Calu3 (cell line): ENCODE measurements at regions not wholly inside any gene's neighbourhood (a gene's known extent, or its start where the extent isn't known, plus 50 kb on each side); places are given as distances from the start of the nearest gene placed in this dataset.

Experiments used
- BruUV-seq: library from RNA; stranded (reverse); fragments of 400-500 nt; replicated peaks from 2 replicates; lab custom pipeline; 2021; lab: Mats Ljungman, UMichigan
- CTCF ChIA-PET: fragments of 300-600 bp; sonication (Branson Sonifier 250); formaldehyde crosslinking; loops from one replicate; lab custom pipeline; 2022; ENCODE audit warnings: antibody characterized with exemption; lab: Charles Lee
- DNase-seq: peaks from one replicate; pipeline ENCODE4 v3.0.0; 2022
- H3K27ac Mint-ChIP-seq: one replicate; pipeline ENCODE4 v1.8.0; 2022; ENCODE audit warnings: mixed read lengths; ENCODE audit not compliant: unreplicated experiment
- H3K27me3 Mint-ChIP-seq: one replicate; pipeline ENCODE4 v1.8.0; 2022; ENCODE audit warnings: mixed read lengths; ENCODE audit not compliant: unreplicated experiment
- H3K36me3 Mint-ChIP-seq: one replicate; pipeline ENCODE4 v1.8.0; 2022; ENCODE audit warnings: mild to moderate bottlenecking, moderate library complexity, mixed read lengths; ENCODE audit not compliant: insufficient read depth, unreplicated experiment
- H3K4me1 Mint-ChIP-seq: one replicate; pipeline ENCODE4 v1.8.0; 2022; ENCODE audit warnings: mild to moderate bottlenecking, low read depth, mixed read lengths; ENCODE audit not compliant: unreplicated experiment
- H3K4me3 Mint-ChIP-seq: one replicate; pipeline ENCODE4 v1.8.0; 2022; ENCODE audit warnings: mild to moderate bottlenecking, low read depth, moderate library complexity, mixed read lengths; ENCODE audit not compliant: unreplicated experiment
- H3K9me3 Mint-ChIP-seq: one replicate; pipeline ENCODE4 v1.8.0; 2022; ENCODE audit warnings: low read depth, mixed read lengths; ENCODE audit not compliant: unreplicated experiment
- CTCF ChIP-seq: fragments of 200-600 bp; IDR thresholded peaks from one replicate; pipeline ENCODE4 v1.8.0; 2022; ENCODE audit warnings: antibody characterized with exemption; ENCODE audit not compliant: unreplicated experiment
- intact Hi-C: fragments of 100-400 bp; cut with micrococcal nuclease; formaldehyde crosslinking; loops from one replicate; pipeline ENCODE4 v1.10.0; 2022; ENCODE audit not compliant: unreplicated experiment

GRCh38 chr3:181133832-181134231 lies 144.3 kb upstream of the DNAJC19 start:
- CTCF ChIA-PET, result no interaction called here
- BruUV-seq, result no TSS peak

GRCh38 chr3:181105646-181106045 lies 116.1 kb upstream of the DNAJC19 start:
- H3K4me1 Mint-ChIP-seq, result no peaks in the 10 kb centered on the region
- no peak for DNase-seq
- no peaks in the 10 kb centered on the region for H3K36me3 Mint-ChIP-seq
- H3K9me3 Mint-ChIP-seq, result peaks cover 4% of the 10 kb centered on the region
- CTCF ChIA-PET, result no interaction called here
- intact Hi-C loops, result no loop called here
- H3K4me3 Mint-ChIP-seq, result no peak overlapping the region
- no TSS peak for BruUV-seq
- no peak for TF ChIP-seq CTCF
- peaks cover 21% of the 10 kb centered on the region for H3K27me3 Mint-ChIP-seq
- H3K27ac Mint-ChIP-seq, result no peak overlapping the region

More at GRCh38 chr3:181133832-181134231, 144.3 kb upstream of the DNAJC19 start:
- no peak for DNase-seq
- Mint-ChIP-seq H3K36me3 (no peaks in the 10 kb centered on the region), H3K9me3 (no peaks in the 10 kb centered on the region), H3K27ac (no peak overlapping the region), H3K27me3 (peaks cover 29% of the 10 kb centered on the region), H3K4me3 (no peak overlapping the region), H3K4me1 (no peaks in the 10 kb centered on the region)
- intact Hi-C loops, result no loop called here
- no peak for TF ChIP-seq CTCF

- CTCF ChIA-PET, result interaction anchor here (0.9 kb wide), 1 partner anchor 73 kb away, joined by 3 read pairs; no protein-coding TSS in a partner anchor
- no TSS peak for BruUV-seq
- Mint-ChIP-seq H3K4me1 (no peaks in the 10 kb centered on the region), H3K27ac (no peak overlapping the region), H3K9me3 (peaks cover 4% of the 10 kb centered on the region), H3K27me3 (peaks cover 14% of the 10 kb centered on the region), H3K4me3 (no peak overlapping the region), H3K36me3 (no peaks in the 10 kb centered on the region)
- peak; percentile 46 for DNase-seq
- intact Hi-C loops, result loop anchor here (2.0 kb wide), 1 partner anchor 73 kb away; no protein-coding TSS in a partner anchor
- peak; percentile 67 for TF ChIP-seq CTCF
These were observed 114.1 kb upstream of the DNAJC19 start for GRCh38 chr3:181103605-181104004.

DNA sequence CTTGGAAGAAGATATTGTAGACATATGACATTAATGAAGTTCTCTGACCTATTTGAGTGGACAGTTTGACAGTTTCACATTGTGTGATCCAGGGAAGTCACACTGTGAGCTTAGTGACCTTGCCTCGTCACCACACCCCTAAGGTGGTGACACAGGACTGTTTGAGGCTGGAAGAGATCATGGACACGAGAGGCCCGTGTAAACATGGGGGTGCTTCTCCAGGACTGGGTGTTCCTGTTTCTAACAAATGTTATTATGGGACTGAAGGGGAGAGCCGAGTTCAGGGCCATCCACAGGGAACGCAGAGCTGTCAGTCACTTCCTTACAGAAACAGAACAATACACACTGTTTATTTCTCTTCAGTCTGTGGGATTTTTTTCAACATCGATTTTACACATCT lies 96.5 kb upstream of the DNAJC19 start:
- no peak for DNase-seq
- Mint-ChIP-seq H3K36me3 (no peaks in the 10 kb centered on the region), H3K27ac (no peak overlapping the region), H3K9me3 (no peaks in the 10 kb centered on the region), H3K27me3 (no peaks in the 10 kb centered on the region), H3K4me3 (no peak overlapping the region), H3K4me1 (no peaks in the 10 kb centered on the region)
- no TSS peak for BruUV-seq
- CTCF ChIA-PET, result interaction anchor here (1.1 kb wide), 1 partner anchor 62 kb away, joined by 4 read pairs; no protein-coding TSS in a partner anchor
- intact Hi-C loops, result no loop called here
- TF ChIP-seq CTCF, result no peak
